GM03348 (cell line): ENCODE measurements at regions not wholly inside any gene's neighbourhood (a gene's known extent, or its start where the extent isn't known, plus 50 kb on each side); places are given as distances from the start of the nearest gene placed in this dataset.
"Not testable (repeated sequence)": the region's sequence is repeated elsewhere in the genome, so short reads cannot be mapped to it uniquely, and the experiment has no call there.

Experiments used
- DNase-seq: peaks from one replicate; pipeline ENCODE4 v3.0.0; 2012; ENCODE audit warnings: low spot score

DNA sequence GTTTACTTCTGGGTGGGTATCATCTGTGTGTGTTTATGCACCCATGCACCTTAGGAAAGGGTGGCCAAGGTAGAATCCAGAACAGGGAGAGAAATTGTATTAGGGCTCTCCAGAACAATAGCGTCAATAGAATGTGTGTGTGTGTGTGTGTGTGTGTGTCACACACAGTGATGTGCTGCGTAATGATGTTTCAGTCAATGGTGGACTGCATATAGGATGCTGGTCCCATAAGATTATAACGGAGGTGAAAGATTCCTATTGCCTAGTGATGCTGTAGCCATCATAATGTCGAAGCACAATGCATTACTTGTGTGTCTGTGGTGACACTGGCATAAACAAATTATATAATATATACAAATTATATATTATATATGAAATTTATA is 69.3 kb upstream of the PRR23C start:
- no peak for DNase-seq

GRCh38 chr3:139116631-139117030 is 71.9 kb upstream of the PRR23C start:
- not testable (repeated sequence) for DNase-seq

DNA sequence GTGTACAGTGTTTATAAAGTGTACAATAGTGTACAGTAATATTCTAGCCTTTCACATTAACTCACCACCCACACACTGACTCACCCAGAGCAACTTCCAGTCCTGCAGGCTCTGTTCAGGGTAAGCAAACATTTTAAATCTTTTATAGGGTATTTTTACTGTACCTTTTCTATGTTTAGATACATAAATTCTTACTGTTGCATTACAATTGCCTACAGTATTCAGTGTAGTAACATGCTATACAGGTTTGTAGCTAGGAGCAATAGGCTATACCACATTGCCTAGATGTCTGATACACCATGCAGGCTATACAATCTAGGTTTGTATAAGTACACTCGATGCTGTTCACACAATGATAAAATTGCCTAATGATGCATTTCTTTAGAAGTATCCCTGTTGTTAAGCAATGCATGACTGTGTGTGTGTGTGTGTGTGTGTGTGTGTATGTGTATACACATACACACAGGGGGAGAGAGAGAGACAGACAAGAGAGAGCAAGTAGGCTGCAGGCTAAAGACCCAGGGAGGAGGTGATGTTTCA is 72.5 kb upstream of the PRR23C start:
- no peak for DNase-seq

GRCh38 chr3:139117883-139118760 is 73.4 kb upstream of the PRR23C start:
- no peak for DNase-seq

GRCh38 chr3:139118835-139119234 is 74.1 kb upstream of the PRR23C start:
- no peak for DNase-seq

DNA sequence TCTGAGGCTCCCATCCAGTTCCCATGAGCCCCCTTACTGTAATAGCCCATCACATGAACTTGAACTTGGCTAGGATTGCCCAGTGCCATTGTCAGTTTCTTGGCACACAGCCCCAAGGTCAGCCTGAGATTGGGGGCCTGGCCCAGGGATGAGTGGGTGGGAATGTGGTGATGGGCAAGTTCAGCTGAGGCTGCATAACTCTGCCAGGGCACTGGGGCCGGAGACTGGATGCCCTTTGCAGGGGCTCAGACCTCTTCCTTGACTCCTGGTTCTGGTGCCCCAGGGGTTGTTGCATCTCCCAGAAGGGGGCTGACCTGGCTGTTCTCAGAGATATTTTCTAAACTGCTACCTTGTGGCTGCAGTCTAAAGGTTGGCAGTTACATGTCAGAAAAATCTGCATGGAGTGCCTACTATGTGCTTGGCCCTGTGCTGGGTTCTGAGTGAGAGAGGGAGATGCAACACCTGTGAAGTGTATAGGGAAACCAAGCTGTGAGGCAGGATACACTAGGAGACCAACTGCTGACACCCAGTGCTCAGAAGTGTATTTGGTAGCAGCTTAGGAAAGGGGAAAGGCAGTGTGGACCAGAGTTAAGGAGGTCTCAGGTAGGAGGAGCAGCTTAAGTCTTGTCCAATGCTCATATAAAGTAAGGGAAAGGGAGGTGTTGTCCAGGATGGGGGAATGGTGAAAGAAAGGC is 74.8 kb upstream of the PRR23C start:
- DNase-seq, result no peak

DNA sequence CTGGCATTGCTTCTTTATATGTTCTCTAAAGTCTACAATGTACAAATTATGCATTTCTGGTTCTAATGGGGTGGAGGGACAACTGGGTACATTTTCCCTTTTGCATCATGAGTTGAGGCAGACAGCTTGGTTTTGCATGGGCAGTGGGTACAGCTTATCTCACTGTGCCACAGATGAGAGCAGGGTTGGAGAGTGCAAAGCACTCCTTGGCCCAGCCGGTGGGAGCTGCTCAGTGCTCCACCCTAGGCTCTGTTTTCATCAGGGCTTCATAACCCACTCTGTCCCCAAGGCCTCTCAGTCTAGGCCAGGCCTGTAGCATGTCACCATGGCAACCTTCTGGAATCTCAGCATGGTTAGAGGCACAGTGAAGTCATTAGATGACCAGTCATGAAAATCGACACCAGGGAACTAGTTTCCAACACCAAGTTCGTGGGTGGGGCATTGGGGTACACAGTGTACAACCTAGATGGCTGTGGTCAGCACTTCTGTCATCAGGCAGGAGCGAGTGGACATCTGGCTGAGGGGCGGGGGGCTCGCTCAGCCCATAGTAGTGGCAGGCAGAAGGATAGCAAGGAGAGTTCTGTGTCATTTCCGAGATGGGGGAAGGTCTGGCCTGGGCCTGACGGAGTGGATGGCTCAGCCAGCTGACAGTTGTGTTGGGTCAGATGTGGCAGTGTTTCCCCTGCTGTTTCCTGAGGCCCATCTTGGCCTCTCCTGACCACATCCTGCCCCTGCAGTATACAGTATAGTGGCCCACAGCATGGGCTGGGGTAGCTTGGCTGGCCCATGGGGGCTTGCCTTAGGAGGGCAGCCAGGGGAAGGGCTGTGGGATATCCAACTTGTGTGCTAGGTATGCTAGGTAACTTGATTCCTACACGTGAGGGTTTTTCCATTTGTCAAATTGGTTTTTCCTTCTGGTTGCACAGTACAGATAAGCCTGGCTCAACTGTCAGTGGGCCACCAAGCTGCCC is 75.7 kb upstream of the PRR23C start:
- DNase-seq, result no peak

DNA sequence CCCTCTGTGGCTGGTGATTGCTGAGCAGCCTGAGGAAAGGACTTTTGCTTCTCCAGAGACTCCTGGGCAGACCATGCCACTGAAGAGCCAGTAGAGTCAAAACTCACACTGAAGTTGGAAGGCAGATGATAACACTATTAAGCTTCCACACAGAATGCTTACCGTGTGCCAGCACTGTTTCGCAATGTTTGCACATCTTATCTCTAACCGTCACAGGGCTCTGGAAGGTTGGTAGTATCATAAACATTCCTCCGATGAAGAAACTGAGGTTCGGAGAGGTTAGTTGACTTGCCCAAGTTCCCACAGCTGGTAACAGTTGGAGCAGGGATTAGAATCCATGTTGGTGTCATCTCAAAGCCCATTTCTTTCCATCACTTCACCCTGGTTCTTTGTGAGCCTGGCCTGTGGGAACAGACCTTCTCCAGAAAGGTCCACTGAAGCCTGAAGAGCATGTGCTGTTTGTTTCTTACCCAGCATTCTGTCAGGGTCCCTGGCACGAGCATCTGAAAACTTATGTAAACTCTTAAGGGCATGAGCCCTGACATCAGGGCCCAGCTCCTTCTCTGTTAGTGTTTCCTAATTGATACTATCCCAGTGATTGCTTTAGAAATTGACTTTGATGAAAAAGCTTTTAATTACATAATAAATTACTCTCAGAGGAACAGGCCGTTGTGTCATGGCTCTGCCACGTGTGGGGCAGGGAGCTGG is 77.0 kb upstream of the PRR23C start:
- no peak for DNase-seq

DNA sequence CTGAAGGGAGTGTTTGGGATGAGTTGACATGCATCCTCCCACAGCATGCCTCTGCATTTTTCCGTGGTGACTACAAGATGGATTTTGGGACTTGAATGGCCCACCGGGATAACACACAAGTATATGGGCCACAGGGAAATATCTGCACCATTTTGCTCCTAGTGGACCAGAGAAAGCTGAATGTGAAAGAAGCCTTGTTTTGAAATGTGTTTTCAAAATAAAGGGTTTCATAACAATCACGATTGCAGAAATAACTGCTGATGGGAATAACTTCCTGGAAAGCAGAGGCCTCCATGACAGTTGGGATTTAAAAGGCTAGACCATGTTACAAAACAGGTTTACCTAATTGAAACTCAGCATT is 77.5 kb upstream of the PRR23C start:
- peak; percentile 60 for DNase-seq

GRCh38 chr3:139122612-139123011 is 77.9 kb upstream of the PRR23C start:
- DNase-seq, result no peak

- peak; percentile 35 for DNase-seq
These were observed 78.8 kb upstream of the PRR23C start for GRCh38 chr3:139123377-139124095.

DNA sequence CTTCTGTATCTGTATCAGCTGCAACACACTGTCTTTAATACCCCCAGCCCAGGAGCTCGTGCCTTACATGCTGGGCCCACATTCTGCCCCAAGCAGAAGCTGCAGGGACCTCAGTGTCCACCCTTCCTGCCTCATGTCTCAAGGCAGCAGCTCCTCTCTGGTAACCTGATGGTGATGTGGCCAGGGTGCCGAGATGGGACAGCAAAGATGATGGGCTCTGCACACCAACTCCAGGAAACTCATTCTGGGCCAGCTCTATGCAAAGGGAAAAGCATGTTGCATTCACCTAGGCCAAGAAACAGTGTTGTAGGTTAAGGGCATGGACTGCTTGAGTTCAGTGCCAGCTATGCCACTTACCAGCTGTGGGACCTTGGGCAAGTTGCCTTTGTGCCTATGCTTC is 79.5 kb upstream of the PRR23C start:
- no peak for DNase-seq

DNA sequence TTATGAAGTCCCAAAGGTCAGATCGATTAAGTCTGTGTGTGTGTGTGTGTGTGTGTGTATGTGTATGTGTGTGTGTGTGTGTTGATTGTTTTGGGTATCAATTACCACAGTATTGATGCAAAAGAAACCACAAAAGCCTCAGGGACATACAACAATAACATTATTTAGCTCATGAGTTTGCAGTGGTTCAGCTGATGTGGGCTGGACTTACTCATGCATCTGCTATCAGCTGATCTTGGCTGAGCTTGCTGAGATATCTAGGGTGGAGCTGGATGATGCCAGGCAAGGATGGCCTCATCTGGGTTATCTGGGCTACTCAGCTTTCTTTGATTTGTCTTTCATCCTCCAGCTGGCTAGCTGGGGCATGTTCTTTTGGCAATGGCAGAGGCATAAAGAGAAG is 82.4 kb upstream of the PRR23C start:
- DNase-seq, result peak; percentile 33

- DNase-seq, result not testable (repeated sequence)
These were observed 82.9 kb upstream of the PRR23C start for GRCh38 chr3:139127629-139128028.

GRCh38 chr3:139128803-139129202 is 84.1 kb upstream of the PRR23C start:
- peak; percentile 53 for DNase-seq

- DNase-seq, result no peak
These were observed 85.2 kb upstream of the PRR23C start for GRCh38 chr3:139129892-139130291.

DNA sequence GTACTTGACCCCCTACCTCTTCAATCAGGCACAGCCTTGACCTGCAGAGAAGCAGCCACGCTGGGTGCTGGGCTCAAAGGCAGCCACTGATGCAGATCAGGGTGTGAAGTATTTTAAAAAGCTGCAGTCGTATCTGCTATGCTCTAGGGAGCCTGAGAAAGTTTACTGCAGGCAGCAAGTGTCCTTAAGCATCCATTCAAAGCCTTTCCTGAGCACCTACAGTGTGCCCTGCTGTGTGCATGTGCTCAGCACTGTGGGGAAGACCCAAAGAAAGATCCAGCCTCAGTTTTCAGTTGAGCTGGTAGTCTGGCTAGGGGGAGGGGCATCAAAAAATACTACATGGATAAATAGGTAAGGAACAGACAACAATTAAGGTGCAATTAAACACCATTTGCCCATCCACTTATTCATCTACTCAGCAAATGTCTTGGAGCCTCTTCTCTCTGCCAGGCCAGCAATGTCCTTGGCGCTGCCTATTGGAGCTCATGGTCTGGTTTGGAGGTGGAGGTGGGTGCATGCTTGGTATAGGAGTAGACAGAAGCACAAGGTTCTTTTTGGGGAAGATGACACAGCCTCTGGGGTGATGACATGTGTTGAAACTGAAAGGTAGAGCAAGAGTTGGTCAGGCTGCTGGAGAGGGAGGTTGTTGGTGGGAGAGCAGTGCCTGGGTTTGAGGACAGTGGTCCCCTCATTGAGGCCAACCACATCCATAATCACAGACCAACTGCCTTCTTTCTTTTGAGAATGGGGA is 85.9 kb upstream of the PRR23C start:
- DNase-seq, result no peak

GRCh38 chr3:139131951-139132350 is 87.3 kb upstream of the PRR23C start:
- no peak for DNase-seq

- no peak for DNase-seq
These were observed 88.3 kb upstream of the PRR23C start for GRCh38 chr3:139132976-139133375.
